ENCODE measurements at regions not wholly inside any gene's neighbourhood (a gene's known extent, or its start where the extent isn't known, plus 50 kb on each side); places are given as distances from the start of the nearest gene placed in this dataset.

- intact Hi-C loops (cut with DNase I; ENCODE audit: low total_unique reads), result no loop called here
Observed at GRCh38 chr3:177444696-177445095, 247.4 kb upstream of the TBL1XR1 start.

DNA sequence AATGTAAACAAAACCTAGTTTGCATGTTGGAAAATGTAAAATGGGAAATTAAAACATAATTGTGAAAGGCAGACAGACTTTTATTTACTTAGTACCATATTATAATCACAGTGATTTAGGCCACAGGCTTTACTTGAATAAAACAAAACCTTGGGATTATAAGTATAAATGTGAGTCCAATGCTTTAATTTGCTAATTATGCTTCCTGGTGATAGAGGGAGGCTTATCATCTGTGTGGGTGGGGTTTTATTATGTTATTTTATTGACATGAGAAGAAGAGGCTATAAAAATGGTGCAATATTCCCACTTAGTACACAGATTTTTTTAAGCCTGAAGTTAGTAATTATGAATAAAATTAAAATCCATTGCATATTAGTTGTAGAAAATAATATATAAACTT is 248.3 kb upstream of the TBL1XR1 start:
- H3K4me3 ChIP-seq, result no peak overlapping the region
- no peak overlapping the region for H3K27ac ChIP-seq
- H3K9me3 ChIP-seq, result no peaks in the 10 kb centered on the region
- intact Hi-C loops (cut with DNase I; ENCODE audit: low total_unique reads), result no loop called here
- no peaks in the 10 kb centered on the region for H3K27me3 ChIP-seq
- DNase-seq, result no peak
- H3K36me3 ChIP-seq (ENCODE audit: low read depth, missing control alignments), result no peaks in the 10 kb centered on the region
- H3K4me1 ChIP-seq, result peaks cover 6% of the 10 kb centered on the region
- TF ChIP-seq POLR2A (IDR thresholded peaks at IDR 0.05), result no peak
- no peak for TF ChIP-seq CTCF (IDR thresholded peaks at IDR 0.05)

More at GRCh38 chr3:177444696-177445095, 247.4 kb upstream of the TBL1XR1 start:
- WGBS, 2 donors, result 95 to 97% methylated on average over 1 of the region's 1 CpG
- H3K4me1 ChIP-seq, result peaks cover 6% of the 10 kb centered on the region
- no peak overlapping the region for H3K4me3 ChIP-seq
- H3K27me3 ChIP-seq, result no peaks in the 10 kb centered on the region
- H3K9me3 ChIP-seq, result no peaks in the 10 kb centered on the region
- DNase-seq, result no peak
- H3K27ac ChIP-seq, result no peak overlapping the region
- no peaks in the 10 kb centered on the region for H3K36me3 ChIP-seq (ENCODE audit: low read depth, missing control alignments)
- TF ChIP-seq POLR2A (IDR thresholded peaks at IDR 0.05) (no peak), CTCF (IDR thresholded peaks at IDR 0.05) (no peak)

- H3K27ac ChIP-seq, result no peak overlapping the region
- no peaks in the 10 kb centered on the region for H3K27me3 ChIP-seq
- intact Hi-C loops (cut with DNase I; ENCODE audit: low total_unique reads), result no loop called here
- H3K4me1 ChIP-seq, result peaks cover 6% of the 10 kb centered on the region
- DNase-seq, result no peak
- 87 to 88% methylated on average over 6 of the region's 6 CpGs for WGBS, 2 donors
- no peak for TF ChIP-seq POLR2A (IDR thresholded peaks at IDR 0.05)
- no peak for TF ChIP-seq CTCF (IDR thresholded peaks at IDR 0.05)
- H3K36me3 ChIP-seq (ENCODE audit: low read depth, missing control alignments), result no peaks in the 10 kb centered on the region
- no peak overlapping the region for H3K4me3 ChIP-seq
- H3K9me3 ChIP-seq, result no peaks in the 10 kb centered on the region
Observed at GRCh38 chr3:177446165-177446601, 248.9 kb upstream of the TBL1XR1 start.

GRCh38 chr3:177447938-177448337 is 250.7 kb upstream of the TBL1XR1 start:
- TF ChIP-seq POLR2A (IDR thresholded peaks at IDR 0.05), result no peak
- TF ChIP-seq CTCF (IDR thresholded peaks at IDR 0.05), result no peak
- Histone ChIP-seq H3K36me3 (ENCODE audit: low read depth, missing control alignments) (no peaks in the 10 kb centered on the region), H3K27ac (no peak overlapping the region), H3K9me3 (no peaks in the 10 kb centered on the region), H3K4me1 (peaks cover 6% of the 10 kb centered on the region), H3K4me3 (no peak overlapping the region), H3K27me3 (no peaks in the 10 kb centered on the region)
- WGBS, 2 donors, result 70 to 72% methylated on average over 3 of the region's 3 CpGs
- DNase-seq, result no peak
- intact Hi-C loops (cut with DNase I; ENCODE audit: low total_unique reads), result no loop called here

- no peaks in the 10 kb centered on the region for H3K4me1 ChIP-seq
- WGBS, 2 donors, result 84 to 89% methylated on average over 3 of the region's 3 CpGs
Observed at GRCh38 chr3:177448987-177449359, 251.7 kb upstream of the TBL1XR1 start.

More at GRCh38 chr3:177448987-177449359, 251.7 kb upstream of the TBL1XR1 start:
- Histone ChIP-seq H3K27ac (no peak overlapping the region), H3K27me3 (no peaks in the 10 kb centered on the region), H3K36me3 (ENCODE audit: low read depth, missing control alignments) (no peaks in the 10 kb centered on the region), H3K4me3 (no peak overlapping the region), H3K9me3 (no peaks in the 10 kb centered on the region)
- DNase-seq, result no peak
- intact Hi-C loops (cut with DNase I; ENCODE audit: low total_unique reads), result no loop called here
- TF ChIP-seq CTCF (IDR thresholded peaks at IDR 0.05) (no peak), POLR2A (IDR thresholded peaks at IDR 0.05) (no peak)

All from testis (tissue), 2 donors.